ENCODE measurements at regions not wholly inside any gene's neighbourhood (a gene's known extent, or its start where the extent isn't known, plus 50 kb on each side); places are given as distances from the start of the nearest gene placed in this dataset.

DNA sequence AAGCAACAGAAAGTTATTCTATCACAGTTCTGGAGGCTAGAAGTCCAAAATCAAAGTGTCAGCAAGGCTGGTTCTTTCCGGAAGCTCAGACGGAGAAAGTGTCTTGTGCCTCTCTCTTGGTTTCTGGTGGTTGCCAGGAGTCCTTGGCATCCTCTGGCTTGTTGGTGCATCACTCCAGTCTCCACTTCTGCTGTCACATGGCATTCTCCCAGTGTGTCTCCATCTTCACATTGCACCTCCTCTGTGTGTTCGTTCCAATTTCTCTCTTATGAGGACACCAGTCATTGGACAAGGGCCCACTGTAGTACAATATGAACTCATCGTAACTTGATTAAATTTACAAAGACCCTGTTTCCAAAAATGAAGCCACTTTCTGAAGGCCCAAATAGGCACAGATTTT lies 175.4 kb upstream of the ATP5MC3 start:
- TF ChIP-seq POLR2A (IDR thresholded peaks at IDR 0.05; ENCODE audit: low read length) (no peak), GATA1 (IDR thresholded peaks at IDR 0.05; ENCODE audit: low read depth, low read length) (no peak)
